Left lung (tissue), 4 donors: ENCODE measurements at regions not wholly inside any gene's neighbourhood (a gene's known extent, or its start where the extent isn't known, plus 50 kb on each side); places are given as distances from the start of the nearest gene placed in this dataset.

Experiments
- ATAC-seq: fragments of 200-7000 bp; cut with Tn5 transposase; one replicate; pipeline ENCODE4 v1.9.1; 2020; ENCODE audit warnings: moderate library complexity
- DNase-seq, 4 donors: peaks; one replicate each; pipeline ENCODE4 v3.0.0-alpha.2; 2013 to 2020
- H3K27ac ChIP-seq, 2 donors: fragments of 200-600 bp; sonication (generic) in 1 of 2; one replicate each; pipeline versions ENCODE4 v1.5.0 to v1.8.0; 2020 to 2021
- H3K27me3 ChIP-seq, 2 donors: fragments of 200-600 bp; sonication (generic) in 1 of 2; one replicate each; pipeline versions ENCODE4 v1.5.0 to v1.8.0; 2020 to 2021
- H3K36me3 ChIP-seq, 2 donors: fragments of 200-600 bp; sonication (generic) in 1 of 2; one replicate each; pipeline versions ENCODE4 v1.5.0 to v1.8.0; 2020 to 2021
- H3K4me1 ChIP-seq, 2 donors: fragments of 200-600 bp; one replicate each; pipeline ENCODE4 v1.8.0; 2021
- H3K4me3 ChIP-seq, 2 donors: fragments of 200-600 bp; sonication (generic) in 1 of 2; one replicate each; pipeline versions ENCODE4 v1.5.0 to v1.8.0; 2020 to 2021; ENCODE audit warnings: mild to moderate bottlenecking in 1 of 2
- H3K9me3 ChIP-seq, 2 donors: fragments of 200-600 bp; sonication (generic) in 1 of 2; one replicate each; pipeline versions ENCODE4 v1.5.0 to v1.8.0; 2020 to 2021
- intact Hi-C, 2 donors: fragments of 100-400 bp; cut with DNase I; formaldehyde crosslinking; loops; one replicate each; pipeline versions ENCODE4 v1.11.2 to v1.14.2; 2022
- TF ChIP-seq, protein P1 (sequence below), 2 donors: fragments of 200-600 bp; sonication (generic) in 1 of 2; IDR thresholded peaks; one replicate each; pipeline versions ENCODE4 v1.5.0 to v1.8.0; 2021; ENCODE audit warnings: antibody characterized with exemption in 2 of 2
- donor health status: DM: no; HTN: yes; CAD: no.
- donor health status: DM: no; HTN: no; CAD: no.

DNA sequence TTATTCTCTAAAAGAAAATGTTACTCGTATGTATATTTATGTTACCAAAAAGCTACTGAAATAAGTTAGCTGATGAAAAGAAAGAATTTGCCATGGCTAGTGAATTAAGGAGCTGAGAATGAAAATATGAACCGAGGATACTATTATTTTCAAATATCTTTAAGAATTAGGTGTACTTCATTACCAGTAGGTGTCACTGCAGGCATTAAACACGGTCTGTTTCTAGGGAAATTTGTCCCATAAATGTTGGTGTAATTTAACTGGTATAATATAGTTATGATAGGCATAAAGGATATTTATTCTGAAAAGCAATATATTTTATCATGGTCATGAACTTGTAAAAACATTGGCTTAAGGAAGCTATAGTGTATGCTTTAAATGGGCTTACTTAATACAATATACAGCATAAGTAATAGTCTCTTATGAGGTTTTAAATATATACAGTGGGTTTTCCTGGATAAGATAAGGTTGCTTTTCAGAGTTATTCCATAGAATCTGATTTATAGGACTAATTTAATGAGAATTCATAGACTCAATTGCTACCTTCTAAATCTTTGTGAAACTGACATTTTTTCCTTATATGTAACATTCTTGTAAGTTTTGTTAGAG is 72.4 kb upstream of the MPDZ start:
- intact Hi-C loops = no loop called here
- peak; percentile 73 for ATAC-seq
- TF ChIP-seq, protein P1, sequence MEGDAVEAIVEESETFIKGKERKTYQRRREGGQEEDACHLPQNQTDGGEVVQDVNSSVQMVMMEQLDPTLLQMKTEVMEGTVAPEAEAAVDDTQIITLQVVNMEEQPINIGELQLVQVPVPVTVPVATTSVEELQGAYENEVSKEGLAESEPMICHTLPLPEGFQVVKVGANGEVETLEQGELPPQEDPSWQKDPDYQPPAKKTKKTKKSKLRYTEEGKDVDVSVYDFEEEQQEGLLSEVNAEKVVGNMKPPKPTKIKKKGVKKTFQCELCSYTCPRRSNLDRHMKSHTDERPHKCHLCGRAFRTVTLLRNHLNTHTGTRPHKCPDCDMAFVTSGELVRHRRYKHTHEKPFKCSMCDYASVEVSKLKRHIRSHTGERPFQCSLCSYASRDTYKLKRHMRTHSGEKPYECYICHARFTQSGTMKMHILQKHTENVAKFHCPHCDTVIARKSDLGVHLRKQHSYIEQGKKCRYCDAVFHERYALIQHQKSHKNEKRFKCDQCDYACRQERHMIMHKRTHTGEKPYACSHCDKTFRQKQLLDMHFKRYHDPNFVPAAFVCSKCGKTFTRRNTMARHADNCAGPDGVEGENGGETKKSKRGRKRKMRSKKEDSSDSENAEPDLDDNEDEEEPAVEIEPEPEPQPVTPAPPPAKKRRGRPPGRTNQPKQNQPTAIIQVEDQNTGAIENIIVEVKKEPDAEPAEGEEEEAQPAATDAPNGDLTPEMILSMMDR (IDR thresholded peaks at IDR 0.05) = peak in 1 of 2 donors; percentile 48

DNA sequence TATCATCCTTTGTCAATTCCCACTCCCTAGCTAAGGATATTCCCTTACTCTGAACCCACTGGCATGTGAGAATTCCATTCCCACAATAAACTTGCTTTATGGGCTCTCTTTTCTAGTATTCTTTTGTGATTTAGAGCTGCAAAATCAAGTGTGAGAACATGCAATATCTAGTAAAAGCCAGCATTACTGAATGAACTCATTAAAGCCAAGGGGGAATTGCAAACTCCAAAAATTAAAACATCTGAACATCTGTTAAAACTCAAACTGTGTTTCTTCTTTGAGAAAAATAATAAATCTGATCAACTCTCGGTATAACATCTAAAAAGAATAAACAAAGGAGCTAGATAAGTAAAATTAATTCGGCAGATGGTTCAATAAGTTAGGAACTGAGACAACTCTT is 53.1 kb upstream of the MPDZ start:
- Histone ChIP-seq H3K9me3 (no peaks in the 10 kb centered on the region), H3K4me3 (no peak overlapping the region), H3K27ac (no peak overlapping the region), H3K36me3 (no peaks in the 10 kb centered on the region), H3K4me1 (no peaks in the 10 kb centered on the region), H3K27me3 (no peaks in the 10 kb centered on the region)
- intact Hi-C loops = no loop called here
- TF ChIP-seq, protein P1 (IDR thresholded peaks at IDR 0.05) = no peak
- DNase-seq (no peak), ATAC-seq (no peak)

More for the DNA sequence above, 72.4 kb upstream of the MPDZ start:
- Histone ChIP-seq H3K27me3 (no peaks in the 10 kb centered on the region), H3K27ac (no peak overlapping the region), H3K9me3 (no peaks in the 10 kb centered on the region), H3K4me3 (no peak overlapping the region), H3K36me3 (no peaks in the 10 kb centered on the region), H3K4me1 (no peaks in the 10 kb centered on the region)
- peak in 2 of 4 donors; percentile 59 to 80 for DNase-seq

DNA sequence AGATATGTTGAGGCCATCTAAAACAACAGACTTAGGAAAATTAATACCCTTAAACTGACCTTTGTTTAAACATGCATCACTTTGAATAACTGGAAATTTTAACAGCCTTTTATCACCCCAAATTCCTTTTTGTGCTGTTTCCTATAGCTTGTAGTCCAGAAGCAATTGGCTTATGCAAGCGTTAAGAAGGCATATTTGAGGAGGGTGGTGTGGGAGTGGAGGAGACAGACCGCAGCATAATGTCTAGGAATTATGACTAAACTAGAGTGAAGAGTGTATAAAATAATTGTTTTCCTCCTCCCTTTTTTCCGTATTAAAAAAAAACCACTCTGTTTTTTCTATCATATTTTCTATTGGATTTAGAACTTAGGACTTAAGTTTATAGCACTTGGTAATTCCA is 51.8 kb upstream of the MPDZ start:
- Histone ChIP-seq H3K9me3 (no peaks in the 10 kb centered on the region), H3K4me1 (no peaks in the 10 kb centered on the region), H3K27ac (no peak overlapping the region), H3K36me3 (no peaks in the 10 kb centered on the region), H3K27me3 (no peaks in the 10 kb centered on the region), H3K4me3 (no peak overlapping the region)
- DNase-seq (no peak), ATAC-seq (no peak)
- TF ChIP-seq, protein P1 (IDR thresholded peaks at IDR 0.05) = no peak
- intact Hi-C loops = no loop called here

DNA sequence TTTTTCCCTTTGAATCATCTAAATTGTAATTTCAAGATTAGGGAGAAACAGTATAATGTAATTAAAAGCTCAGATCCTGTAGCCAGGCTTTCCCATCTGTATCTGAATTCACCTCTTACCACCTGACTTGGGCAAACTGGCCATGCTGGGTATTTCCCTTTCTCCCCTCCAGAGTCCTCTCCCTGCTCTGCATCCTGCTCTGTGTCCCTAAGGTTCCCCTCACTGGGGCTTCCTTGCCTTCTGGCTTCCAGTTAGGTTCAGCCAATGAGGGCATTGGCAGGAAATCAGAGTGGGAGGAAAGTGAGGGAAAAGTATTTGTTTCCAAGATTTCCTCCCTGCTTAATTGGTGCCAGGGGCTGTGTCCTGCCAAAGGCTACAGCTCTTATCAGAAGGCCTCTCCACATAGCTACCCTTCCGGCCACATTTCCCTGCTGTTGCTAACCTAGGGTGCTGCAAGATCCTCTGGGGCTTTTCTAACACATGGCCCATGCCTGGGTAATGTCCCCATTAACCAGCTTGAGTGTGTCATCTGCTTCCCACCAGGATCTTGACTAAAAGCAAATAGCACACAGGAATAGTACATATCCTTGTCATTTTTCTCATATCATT is 51.0 kb upstream of the MPDZ start:
- no peaks in the 10 kb centered on the region for H3K9me3 ChIP-seq
- TF ChIP-seq, protein P1 (IDR thresholded peaks at IDR 0.05) = no peak
- no peaks in the 10 kb centered on the region for H3K4me1 ChIP-seq
- no peaks in the 10 kb centered on the region for H3K27me3 ChIP-seq
- DNase-seq (no peak), ATAC-seq (peak; percentile 40)
- no peaks in the 10 kb centered on the region for H3K36me3 ChIP-seq
- intact Hi-C loops = no loop called here
- no peak overlapping the region for H3K4me3 ChIP-seq
- H3K27ac ChIP-seq = no peak overlapping the region
